Neural cell (in vitro differentiated cells): ENCODE measurements at regions not wholly inside any gene's neighbourhood (a gene's known extent, or its start where the extent isn't known, plus 50 kb on each side); places are given as distances from the start of the nearest gene placed in this dataset.

Source experiments
- H2AFZ ChIP-seq: fragments of 200-600, 300-800 bp; sonication (generic), shearing (Covaris generic); 2 replicates; pipeline ENCODE4 v1.6.0; 2014; ENCODE audit warnings: low read depth, mild to moderate bottlenecking, antibody characterized with exemption, low read length, moderate library complexity
- H3F3A ChIP-seq: fragments of 200-600 bp; shearing (Covaris generic); 2 replicates; pipeline ENCODE4 v1.6.1; 2016; ENCODE audit warnings: mild to moderate bottlenecking, moderate library complexity, mixed read lengths, antibody characterized with exemption, low read length; ENCODE audit not compliant: insufficient read depth, poor library complexity, severe bottlenecking
- H3K27ac ChIP-seq: fragments of 200-600, 300-800 bp; sonication (generic), shearing (Covaris generic); 2 replicates; pipeline ENCODE4 v1.5.1; 2014; ENCODE audit warnings: mild to moderate bottlenecking, low read length, moderate library complexity
- H3K27me3 ChIP-seq: fragments of 300-800, 200-600 bp; sonication (generic), shearing (Covaris generic); 2 replicates; pipeline ENCODE4 v1.6.0; 2014; ENCODE audit warnings: mild to moderate bottlenecking, low read depth, low read length, moderate library complexity; ENCODE audit not compliant: insufficient read depth
- H3K36me3 ChIP-seq: fragments of 300-800, 200-600 bp; sonication (generic), shearing (Covaris generic); 2 replicates; pipeline ENCODE4 v1.5.1; 2014; ENCODE audit warnings: mild to moderate bottlenecking, antibody characterized with exemption, low read length, moderate library complexity; ENCODE audit not compliant: insufficient read depth
- H3K4me2 ChIP-seq: fragments of 300-800, 200-600 bp; sonication (generic), shearing (Covaris generic); 2 replicates; pipeline ENCODE4 v1.6.0; 2014; ENCODE audit warnings: mild to moderate bottlenecking, low read length
- H3K4me3 ChIP-seq: fragments of 300-800, 200-600 bp; sonication (generic), shearing (Covaris generic); 2 replicates; pipeline ENCODE4 v1.5.1; 2014; ENCODE audit warnings: mild to moderate bottlenecking, low read length, moderate library complexity
- H3K79me2 ChIP-seq: fragments of 200-600 bp; shearing (Covaris generic); replicated peaks from 2 replicates; pipeline ENCODE4 v1.6.0; 2014; ENCODE audit warnings: mild to moderate bottlenecking, low read length, moderate library complexity; ENCODE audit not compliant: insufficient read depth
- H3K9ac ChIP-seq: fragments of 300-800, 200-600 bp; sonication (generic), shearing (Covaris generic); 2 replicates; pipeline ENCODE4 v1.6.1; 2016; ENCODE audit warnings: mild to moderate bottlenecking, low read length, mixed read lengths
- H3K9me2 ChIP-seq: fragments of 200-600 bp; shearing (Covaris generic); 2 replicates; pipeline ENCODE4 v1.6.1; 2016; ENCODE audit warnings: mild to moderate bottlenecking, low read length, mixed read lengths; ENCODE audit not compliant: insufficient read depth
- H3K9me3 ChIP-seq: fragments of 200-600, 300-800 bp; sonication (generic), shearing (Covaris generic); 2 replicates; pipeline ENCODE4 v1.6.1; 2016; ENCODE audit warnings: mild to moderate bottlenecking, mixed run types, low read length, moderate library complexity, mixed read lengths
- H4K20me1 ChIP-seq: fragments of 200-600 bp; shearing (Covaris generic); 2 replicates; pipeline ENCODE4 v1.6.1; 2016; ENCODE audit warnings: mild to moderate bottlenecking, mixed run types; ENCODE audit not compliant: insufficient read depth
- CTCF ChIP-seq: fragments of 450-650 bp; IDR thresholded peaks from 2 replicates; pipeline ENCODE4 v1.5.1; 2014; ENCODE audit warnings: antibody characterized with exemption, mild to moderate bottlenecking, moderate library complexity; ENCODE audit not compliant: poor library complexity, severe bottlenecking
- EP300 ChIP-seq: fragments of 450-650 bp; conservative IDR thresholded peaks from 2 replicates; pipeline ENCODE4 v1.6.1; 2014; ENCODE audit warnings: antibody characterized with exemption, mild to moderate bottlenecking, moderate library complexity; ENCODE audit not compliant: poor library complexity, severe bottlenecking
- EZH2 ChIP-seq: fragments of 200-600, 300-800 bp; shearing (Covaris generic), sonication (generic); IDR thresholded peaks from 2 replicates; pipeline ENCODE4 v1.6.1; 2014; ENCODE audit warnings: antibody characterized with exemption, low read length, borderline replicate concordance, mild to moderate bottlenecking; ENCODE audit not compliant: insufficient read depth, poor library complexity, severe bottlenecking
- MXI1 ChIP-seq: fragments of 450-650 bp; conservative IDR thresholded peaks from 2 replicates; pipeline ENCODE4 v1.6.1; 2014; ENCODE audit warnings: antibody characterized with exemption, mild to moderate bottlenecking; ENCODE audit not compliant: poor library complexity, severe bottlenecking
- POLR2AphosphoS5 ChIP-seq: IDR thresholded peaks from 2 replicates; pipeline ENCODE4 v1.6.1; 2012
- RAD21 ChIP-seq: fragments of 450-650 bp; conservative IDR thresholded peaks from 2 replicates; pipeline ENCODE4 v1.6.1; 2014; ENCODE audit warnings: antibody characterized with exemption, mild to moderate bottlenecking, moderate library complexity
- REST ChIP-seq: IDR thresholded peaks from 2 replicates; pipeline ENCODE4 v1.6.1; 2012; ENCODE audit warnings: borderline replicate concordance
- SMC3 ChIP-seq: fragments of 450-650 bp; conservative IDR thresholded peaks from 2 replicates; pipeline ENCODE4 v1.6.1; 2014; ENCODE audit warnings: antibody characterized with exemption, mild to moderate bottlenecking, moderate library complexity; ENCODE audit not compliant: poor library complexity
- TAF1 ChIP-seq: IDR thresholded peaks from 2 replicates; pipeline ENCODE4 v1.6.1; 2012; ENCODE audit warnings: low read depth

DNA sequence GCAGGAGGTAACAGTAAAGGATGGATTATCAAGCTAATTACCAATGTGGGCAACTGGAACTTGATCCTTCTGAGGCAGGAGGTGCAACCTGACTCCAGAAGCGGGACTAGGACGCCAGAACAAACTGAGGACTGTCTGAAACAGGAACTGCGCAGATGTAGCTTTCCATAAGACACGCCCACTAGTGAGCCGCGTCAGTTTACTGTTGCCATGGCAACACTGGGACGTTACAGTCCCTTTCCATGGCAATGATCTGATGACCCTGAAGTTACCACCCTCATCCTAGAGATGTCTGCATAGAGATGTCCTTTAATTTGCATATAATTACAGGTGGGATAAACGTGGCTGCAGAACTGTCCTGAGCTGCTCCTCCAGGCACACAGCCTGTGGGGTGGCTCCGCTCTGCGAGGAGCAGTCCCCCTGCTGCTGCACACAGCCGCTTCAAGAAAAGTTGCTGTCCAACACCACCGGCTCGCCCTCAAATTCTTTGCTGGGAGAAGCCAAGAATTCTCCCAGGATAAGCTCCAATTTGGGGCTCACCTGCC, 816.6 kb downstream of the UQCRFS1 start:
- H3K79me2 ChIP-seq: no peaks in the 10 kb centered on the region

DNA sequence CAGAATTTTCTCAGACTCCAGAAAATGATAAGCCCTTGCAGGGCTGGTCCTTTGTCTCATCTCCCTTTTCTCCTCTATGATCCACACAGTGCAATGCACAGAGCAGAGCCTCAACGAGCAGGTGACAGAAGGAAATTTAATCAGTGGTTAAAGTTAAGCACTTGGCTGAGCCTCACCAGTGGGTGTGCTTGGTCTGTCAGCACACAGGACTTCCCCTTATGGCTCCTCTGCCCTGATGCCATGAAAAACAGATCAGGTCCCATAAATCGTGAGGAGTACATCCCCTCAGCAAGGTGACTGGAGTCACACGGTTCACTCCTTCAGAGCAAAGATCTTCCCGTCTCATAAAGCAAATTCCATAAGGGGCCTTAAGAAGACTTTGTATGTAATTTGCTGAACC, 818.2 kb downstream of the UQCRFS1 start:
- Histone ChIP-seq H3K9me3 (no peaks in the 10 kb centered on the region), H3K27ac (no peak overlapping the region), H3K4me3 (no peak overlapping the region), H4K20me1 (no peaks in the 10 kb centered on the region), H3K36me3 (no peaks in the 10 kb centered on the region), H3K4me2 (no peak overlapping the region), H3K9ac (no peak overlapping the region), H2AFZ (no peak overlapping the region), H3F3A (no peaks in the 10 kb centered on the region), H3K79me2 (no peaks in the 10 kb centered on the region), H3K27me3 (no peaks in the 10 kb centered on the region), H3K9me2 (no peaks in the 10 kb centered on the region)
- TF ChIP-seq EZH2: no peak
- no peak for TF ChIP-seq RAD21
- TF ChIP-seq EP300: no peak
- TF ChIP-seq POLR2AphosphoS5: no peak
- TF ChIP-seq REST: no peak
- no peak for TF ChIP-seq CTCF

More for the DNA sequence above, 816.6 kb downstream of the UQCRFS1 start:
- no peak overlapping the region for H3K27ac ChIP-seq
- no peaks in the 10 kb centered on the region for H3K9me3 ChIP-seq
- no peak overlapping the region for H3K4me3 ChIP-seq
- no peaks in the 10 kb centered on the region for H3K36me3 ChIP-seq
- TF ChIP-seq RAD21 (no peak), POLR2AphosphoS5 (no peak), EP300 (no peak), EZH2 (no peak), REST (no peak), SMC3 (no peak), CTCF (no peak), MXI1 (no peak), TAF1 (no peak)
- no peaks in the 10 kb centered on the region for H4K20me1 ChIP-seq
- H2AFZ ChIP-seq: no peak overlapping the region
- H3F3A ChIP-seq: no peaks in the 10 kb centered on the region
- H3K4me2 ChIP-seq: no peak overlapping the region
- no peaks in the 10 kb centered on the region for H3K27me3 ChIP-seq
- no peak overlapping the region for H3K9ac ChIP-seq
- no peaks in the 10 kb centered on the region for H3K9me2 ChIP-seq
